Pons (tissue), 1 donor: ENCODE measurements at regions not wholly inside any gene's neighbourhood (a gene's known extent, or its start where the extent isn't known, plus 50 kb on each side); places are given as distances from the start of the nearest gene placed in this dataset.

Experiments
- DNase-seq: peaks from one replicate; pipeline ENCODE4 v3.0.0-alpha.2; 2016; ENCODE audit warnings: low spot score

DNA sequence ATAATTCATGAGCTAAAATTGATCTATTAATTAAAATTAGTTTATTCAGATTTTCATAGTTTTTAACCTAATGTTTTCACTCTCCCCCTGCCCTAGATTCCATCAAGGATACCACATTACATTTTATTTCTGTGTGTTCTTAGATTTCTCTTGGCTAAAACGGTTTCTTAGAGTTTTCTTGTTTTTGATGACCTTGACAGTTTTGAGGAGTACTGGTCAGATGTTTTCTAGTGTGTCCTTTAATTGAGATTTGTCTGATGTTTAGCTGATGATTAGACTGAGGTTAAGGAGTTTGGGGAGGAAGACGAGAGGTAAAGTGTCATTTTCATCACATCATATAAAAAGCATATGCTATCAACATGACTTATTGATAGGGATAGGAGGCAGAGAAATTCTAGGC is 475.9 kb downstream of the SQOR start:
- DNase-seq: no peak

DNA sequence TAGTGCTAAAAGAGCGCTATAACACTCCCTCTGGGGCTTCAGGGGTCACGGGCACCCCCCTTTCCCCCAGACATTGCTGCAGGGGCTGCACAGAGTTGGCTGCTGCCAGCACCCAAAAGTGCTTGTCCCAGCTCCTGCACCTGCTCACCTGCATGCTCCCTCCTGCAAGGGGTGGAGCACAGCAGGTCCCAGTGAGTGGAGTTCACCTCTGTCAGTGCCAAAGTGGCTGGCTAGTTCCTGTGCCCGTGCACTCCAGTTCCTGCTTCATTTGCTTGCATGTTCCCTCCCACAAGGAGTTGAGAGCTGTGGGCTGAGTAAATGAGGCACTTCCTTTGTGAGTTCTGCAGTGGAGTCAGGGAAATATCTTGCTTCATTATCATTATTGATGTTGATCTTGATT is 476.9 kb downstream of the SQOR start:
- DNase-seq: no peak

DNA sequence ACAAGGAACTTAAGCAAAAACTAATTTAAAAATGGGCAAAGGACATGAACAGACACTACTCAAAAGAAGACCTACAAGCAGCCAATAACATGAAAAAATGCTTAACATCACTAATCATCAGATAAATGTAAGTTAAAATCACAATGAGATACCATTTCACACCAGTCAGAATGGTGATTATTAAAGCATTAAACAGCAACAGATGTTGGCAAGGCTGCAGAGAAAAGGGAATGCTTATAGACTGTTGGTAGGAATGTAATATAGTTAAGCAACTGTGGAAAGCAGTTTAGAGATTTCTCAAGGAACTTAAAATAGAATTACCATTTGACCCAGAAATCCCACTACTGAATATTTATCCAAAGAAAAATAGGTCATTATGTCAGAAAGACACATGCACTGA is 482.2 kb downstream of the SQOR start:
- DNase-seq: no peak

DNA sequence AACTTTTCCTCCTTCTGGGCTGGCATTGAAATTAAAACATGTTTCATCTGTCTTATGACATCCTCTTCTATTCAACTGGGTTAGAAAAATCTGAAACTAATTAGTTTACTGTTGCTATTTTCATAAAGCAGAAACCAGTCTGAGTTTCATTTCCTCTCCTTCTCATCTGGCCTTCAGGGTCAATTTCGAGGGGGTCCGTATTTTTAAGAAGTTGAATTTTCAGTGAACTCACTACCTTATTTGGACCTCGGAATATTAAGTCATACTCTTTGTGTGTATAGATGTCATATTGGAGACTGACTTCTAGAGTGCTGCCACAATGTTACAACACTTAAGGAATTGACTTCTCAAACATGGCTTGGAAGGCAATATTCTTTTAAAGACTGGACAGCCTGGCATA is 485.9 kb downstream of the SQOR start:
- DNase-seq: no peak

DNA sequence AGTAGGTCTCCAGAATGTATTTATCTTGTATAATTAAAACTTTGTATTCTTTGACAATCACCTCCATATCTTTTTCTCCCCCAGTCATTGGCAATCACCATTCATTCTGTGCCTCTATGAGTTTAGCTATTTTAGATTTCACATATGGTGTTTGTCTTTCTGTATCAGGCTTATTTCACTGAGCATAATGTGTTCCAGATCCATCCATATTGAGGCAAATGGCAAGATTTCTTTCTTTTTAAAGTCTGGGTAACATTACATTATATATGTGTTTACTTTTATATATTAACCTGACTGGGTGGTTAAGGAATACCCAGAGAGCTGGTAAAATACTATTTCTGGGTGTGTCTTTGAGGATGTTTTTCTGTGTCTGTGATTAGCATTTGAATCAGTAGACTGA is 486.6 kb downstream of the SQOR start:
- no peak for DNase-seq

DNA sequence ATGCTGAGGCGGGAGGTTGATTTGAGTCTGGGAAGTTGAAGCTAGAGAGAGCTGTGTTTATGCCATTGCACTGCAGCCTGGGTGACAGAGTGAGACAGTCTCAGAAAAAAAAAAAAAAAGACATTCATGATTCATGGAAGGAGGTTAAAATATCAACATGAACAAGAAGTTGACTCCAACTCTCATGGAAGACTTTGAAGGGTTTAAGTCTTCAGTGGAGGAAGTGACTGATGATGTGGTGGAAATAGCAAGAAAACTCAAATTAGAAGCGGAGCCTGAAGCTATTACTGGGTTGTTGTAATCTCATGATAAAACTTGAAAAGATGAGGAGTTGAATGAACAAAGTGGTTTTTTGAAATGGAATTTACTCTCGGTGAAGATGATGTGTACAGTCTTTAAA is 491.8 kb downstream of the SQOR start:
- DNase-seq: no peak

DNA sequence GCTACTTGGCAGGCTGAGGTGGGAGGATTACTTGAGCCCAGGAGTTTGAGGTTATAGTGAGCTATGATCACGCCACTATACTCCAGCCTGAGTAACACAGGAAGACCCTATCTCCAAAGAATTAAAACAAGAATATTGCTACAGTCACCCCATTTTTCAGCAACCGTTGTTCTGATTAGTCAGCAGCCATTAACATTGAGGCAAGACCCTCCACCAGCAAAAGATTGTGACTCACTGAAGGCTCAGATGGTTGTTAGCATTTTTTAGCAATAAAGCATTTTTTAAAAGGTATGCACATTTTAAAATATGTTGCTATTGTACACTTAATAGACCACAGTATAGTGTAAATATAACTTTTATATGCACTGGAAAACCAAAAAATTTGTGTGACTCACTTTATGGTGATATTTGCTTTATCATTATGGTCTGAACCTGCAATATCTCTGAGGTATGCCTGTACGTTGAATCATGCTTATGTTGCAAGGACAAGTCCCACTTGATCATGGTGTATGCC is 492.6 kb downstream of the SQOR start:
- no peak for DNase-seq

DNA sequence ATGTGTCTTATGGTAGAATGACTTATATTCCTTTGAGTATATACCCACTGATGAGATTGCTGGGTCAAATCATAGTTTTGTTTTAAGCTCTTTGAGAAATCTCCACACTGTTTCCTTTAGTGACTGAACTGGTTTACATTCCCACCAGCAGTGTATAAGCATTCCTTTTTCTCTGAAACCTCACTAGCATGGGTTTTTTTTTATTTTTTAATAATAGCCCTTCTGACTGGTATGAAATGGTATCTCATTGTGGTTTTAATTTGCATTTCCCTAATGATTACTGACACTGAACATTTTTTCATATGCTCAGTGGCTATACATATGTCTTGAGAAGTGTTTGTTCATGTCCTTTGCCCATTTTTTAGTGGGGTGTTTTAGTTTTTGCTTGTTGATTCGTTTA is 494.3 kb downstream of the SQOR start:
- DNase-seq: no peak

DNA sequence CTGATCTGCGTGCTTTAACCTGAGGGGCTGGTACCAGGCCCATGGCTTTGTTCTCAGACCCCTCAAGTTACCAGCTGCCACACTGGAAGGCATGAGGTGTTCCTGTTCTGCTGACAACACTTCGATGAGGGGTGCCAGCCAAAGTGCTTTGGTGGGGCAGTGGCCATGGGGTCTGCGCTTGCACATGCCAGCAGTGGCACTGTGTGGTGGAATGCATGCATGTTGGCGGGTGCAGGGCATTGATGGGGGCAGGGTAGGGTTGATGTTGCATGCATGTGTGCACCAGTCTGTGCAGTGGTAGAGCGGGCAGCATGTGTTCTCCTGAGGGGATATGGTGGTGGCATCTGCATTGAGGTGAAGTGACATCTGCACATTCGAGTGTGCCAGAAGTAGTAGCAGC is 497.0 kb downstream of the SQOR start:
- DNase-seq: no peak

DNA sequence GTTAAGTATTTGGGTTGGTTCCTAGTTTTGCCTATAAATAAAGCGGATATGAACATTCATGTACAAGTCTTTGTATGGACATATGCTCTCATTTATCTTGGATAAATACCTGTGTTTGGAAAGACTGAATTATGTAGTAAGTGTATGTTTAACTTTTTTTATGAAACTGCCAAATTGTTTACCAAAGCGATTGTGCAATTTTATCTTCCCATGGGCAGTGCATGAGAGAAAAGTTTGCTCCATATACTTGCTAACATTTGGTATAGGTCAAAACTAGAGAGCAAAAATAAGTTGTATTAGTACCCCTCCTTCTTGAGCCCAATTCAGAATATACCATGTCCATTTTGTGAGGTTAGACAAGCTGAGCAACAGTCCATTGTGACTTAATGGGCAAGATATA is 502.6 kb downstream of the SQOR start:
- DNase-seq: no peak

DNA sequence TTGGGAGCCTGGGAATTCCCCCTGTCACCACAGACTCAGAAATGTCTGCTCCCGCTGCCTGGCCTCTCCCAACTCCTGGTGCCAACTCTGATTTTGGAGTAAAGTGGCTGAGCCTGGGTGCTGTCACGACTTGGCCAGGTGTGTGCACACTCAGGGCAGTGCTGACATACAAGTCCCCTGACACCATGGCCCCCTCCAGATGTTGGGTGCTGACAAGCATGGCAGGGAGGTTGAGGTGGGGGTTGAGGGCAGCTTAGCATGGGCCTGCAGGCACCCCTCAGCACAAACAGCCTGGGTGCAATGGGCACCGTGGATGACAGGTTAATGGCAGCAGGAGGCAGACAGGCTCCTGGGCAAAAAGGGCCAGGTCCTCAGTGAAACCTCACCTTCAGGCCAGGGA is 511.2 kb downstream of the SQOR start:
- DNase-seq: no peak

DNA sequence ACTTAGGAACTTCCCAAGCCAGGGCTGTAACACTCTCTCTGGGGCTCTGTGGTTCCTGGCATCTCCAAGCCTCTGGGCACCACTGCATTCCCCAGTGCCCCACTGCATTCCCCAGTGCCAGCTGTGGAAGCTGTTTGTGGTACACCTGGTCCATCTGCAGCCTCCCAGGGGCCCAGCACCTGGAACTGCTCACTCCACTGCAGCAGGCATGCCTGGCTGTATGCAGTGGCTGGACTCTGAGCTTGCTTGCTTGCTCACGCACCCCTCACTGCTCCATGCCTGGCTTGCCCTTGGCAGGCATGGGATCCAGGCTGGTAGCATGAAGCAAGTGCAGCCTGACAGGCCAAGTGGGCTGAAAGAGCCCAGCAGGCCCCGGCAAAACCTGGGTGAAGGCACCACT is 512.1 kb downstream of the SQOR start:
- DNase-seq: no peak

DNA sequence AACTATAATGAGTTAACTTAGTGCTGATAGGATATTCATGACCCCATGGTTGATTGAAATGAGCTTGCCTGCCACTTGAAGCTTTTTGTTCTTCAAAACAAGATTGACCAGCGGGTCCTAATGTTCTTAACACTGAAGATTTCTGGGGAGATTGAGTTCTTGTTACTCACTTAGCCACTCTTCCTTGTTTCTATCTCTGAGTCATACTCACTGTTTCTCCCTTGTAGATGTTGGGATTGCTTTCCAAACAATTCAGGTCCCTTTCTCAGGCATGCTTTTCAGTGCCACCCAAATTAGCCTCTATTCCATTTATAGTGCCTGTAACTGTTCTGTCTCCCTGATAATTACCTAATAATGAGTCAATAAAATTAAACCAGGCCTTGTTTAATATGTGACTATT is 517.0 kb downstream of the SQOR start:
- no peak for DNase-seq

DNA sequence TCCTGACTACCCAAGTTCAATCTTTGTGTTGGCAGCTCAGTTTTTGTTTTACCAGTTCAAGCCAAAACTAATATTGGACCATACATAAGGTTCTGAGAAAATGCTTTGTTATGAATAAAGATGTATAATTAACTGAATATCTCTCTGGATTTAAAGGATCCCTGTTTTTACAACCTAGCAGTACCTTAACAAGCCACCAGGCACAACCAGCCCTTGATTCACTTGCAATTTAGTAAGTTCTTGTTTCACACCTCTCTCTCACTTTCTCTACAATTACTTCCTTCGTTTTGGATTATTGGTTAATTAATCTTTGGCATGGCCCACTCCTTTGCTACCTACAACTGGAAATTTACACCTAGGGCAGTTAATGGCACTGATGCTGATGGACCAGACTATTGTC is 531.9 kb downstream of the SQOR start:
- no peak for DNase-seq

DNA sequence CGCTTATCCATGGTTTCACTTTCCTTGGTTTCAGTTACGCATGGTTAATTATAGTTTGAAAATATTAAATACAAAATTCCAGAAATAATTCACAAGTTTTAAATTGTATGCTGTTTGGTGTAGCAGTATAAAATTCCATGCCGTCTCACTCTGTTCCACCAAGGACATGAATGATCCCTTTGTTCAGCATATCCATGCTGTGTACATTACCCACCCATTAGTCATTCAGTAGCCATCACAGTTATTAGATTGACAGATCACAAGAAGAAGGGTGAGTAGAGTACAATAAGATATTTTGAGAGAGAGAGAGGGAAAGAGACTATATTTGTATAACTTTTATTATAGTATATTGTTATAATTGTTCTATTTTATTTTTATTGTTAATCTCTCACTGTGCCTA is 535.5 kb downstream of the SQOR start:
- no peak for DNase-seq

DNA sequence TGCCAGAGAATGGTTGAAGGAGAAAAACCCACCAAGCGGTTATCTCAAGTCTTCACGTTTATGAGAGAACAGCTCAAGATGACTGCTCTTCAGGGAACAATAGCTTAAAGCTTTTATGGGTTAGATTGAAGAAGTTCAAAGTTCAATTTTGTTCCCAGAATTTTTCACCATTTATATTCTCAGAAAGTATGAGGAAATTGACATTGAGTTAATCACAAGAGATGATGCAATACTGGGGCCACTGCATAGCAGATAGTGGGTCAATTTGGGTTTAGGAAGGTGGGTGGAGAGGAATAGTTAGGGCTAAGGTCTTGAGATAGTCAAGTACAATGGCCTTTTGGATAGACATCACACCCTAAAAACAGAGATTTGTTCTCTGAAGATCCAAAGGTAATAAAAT is 539.3 kb downstream of the SQOR start:
- no peak for DNase-seq

DNA sequence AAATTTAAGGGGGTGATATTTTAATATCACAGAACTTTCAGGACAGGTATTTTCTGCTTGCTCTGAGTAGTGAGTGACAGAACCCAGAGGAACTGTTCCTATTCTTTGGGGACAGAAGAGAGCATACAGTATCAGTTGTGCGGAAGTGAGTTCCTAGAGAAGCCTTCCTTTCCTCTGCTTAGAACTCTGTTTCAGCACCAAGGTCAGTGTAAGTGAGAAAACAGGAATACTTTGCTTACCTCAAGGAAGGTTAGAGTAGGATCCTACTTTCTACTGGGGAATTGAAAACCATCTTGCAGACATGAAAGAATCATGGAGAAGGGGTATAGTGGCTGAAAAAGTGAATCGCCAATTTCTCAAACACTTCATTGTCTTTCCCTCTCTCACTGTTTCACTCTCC is 542.4 kb downstream of the SQOR start:
- DNase-seq: no peak

DNA sequence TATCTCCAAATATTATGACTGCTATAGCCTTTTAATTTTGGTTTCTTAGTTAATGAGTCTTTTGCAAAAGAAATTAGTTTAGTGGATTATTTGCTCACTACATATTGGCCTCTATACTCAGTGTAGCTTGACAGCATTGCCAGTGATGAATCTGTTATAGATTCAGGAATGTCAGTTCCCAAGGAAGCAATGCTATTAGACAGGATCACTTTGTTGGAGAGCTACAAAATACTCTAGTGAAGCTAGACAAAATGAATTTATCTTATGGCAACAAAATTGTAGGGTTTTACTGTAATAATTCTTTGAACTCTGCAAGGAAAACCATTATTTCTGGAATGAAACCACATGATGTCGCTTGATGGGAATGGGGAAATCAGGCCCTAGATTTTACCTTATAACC is 543.3 kb downstream of the SQOR start:
- no peak for DNase-seq

DNA sequence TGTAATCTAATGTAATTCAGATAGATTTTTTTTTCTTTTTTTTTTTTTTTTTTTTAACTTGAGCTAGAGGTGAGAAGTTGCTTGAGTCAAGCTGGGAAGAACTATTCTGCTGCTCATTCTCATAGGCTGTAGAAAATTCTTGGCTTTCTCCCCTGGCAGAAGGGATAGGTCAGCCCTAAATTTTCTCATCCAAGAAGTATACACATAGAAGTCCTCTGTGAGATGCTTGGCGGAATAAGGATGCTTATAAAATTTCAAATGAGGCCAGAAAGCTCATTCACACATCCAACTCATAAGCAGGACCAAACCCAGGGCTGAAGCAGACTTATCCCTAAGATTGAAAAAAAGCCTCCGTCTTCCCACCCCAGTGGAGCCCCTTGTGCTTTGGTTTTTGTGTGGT is 572.5 kb downstream of the SQOR start:
- no peak for DNase-seq

DNA sequence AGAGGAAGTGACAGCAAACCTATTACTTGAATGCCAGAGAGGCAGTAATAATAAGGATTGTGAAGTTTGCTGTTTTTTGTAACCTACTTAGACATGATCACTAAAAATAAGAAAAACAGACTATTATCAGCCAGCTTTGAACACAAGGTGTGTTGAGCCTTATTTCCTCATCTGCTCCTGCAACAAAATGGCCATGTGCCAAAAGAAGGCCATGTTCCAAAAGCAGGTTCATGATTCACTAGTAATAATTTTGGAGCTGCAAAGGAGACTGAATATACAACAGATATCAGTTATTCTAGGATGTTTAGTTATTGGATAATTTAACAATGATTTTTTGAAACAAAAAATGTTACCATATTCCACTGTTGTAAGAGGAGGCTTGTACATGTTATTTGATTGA is 578.7 kb downstream of the SQOR start:
- no peak for DNase-seq

DNA sequence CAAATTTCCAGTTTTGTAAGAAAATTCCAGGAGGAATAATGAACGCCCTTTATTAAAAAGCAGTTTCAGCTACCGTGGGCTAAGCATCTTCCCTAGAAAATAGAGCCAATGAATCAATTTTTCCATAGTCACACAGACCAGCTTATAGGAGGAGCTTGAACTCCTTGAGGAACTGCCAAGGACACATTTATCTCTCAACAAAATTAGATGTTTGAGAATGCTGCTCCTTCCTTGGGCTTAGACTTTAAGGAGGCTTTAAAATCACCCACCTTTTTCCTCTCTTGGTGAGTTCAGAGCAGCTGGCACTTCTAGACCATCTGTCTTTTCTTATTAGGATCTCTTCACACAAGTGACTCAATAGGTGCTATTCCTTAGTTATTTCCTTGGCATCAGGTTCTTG is 588.0 kb downstream of the SQOR start:
- peak; percentile 8 for DNase-seq

DNA sequence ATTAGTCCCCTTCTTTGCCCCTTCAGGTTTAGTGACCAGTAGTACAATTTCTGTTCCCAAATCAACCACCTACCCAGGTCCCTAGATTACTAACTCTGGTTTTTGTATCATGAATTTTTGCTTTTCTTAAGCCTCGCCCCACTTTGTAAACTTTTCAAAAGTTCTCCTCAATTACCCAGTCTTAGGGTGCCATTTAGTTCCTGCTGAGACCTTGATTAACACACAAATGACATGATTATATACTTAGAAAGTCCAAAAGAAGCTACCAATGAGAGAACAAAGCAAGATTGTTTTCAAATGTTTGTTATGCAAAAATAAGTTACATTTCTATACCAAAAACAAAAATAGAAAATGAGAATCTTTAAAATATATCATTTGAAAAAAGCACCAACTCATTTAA is 594.4 kb downstream of the SQOR start:
- DNase-seq: no peak

DNA sequence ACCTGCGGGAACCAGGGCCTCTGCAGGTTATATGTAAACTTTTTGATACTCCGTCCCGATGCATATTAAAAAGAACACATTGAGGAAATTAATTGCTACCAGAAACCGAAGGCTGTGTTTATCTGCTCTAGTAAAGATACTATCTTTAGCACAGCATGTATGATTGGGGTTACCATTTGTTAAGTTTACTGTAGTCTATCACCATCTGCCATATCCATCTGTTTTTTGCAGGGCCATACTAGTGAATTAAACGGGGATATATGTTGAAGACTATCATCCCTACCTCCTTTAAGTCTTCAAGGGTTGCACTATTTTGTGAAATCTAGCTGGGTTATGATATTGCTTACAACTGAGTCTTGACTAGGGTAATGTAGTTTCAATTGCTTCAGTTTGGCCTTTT is 597.0 kb downstream of the SQOR start:
- DNase-seq: no peak

DNA sequence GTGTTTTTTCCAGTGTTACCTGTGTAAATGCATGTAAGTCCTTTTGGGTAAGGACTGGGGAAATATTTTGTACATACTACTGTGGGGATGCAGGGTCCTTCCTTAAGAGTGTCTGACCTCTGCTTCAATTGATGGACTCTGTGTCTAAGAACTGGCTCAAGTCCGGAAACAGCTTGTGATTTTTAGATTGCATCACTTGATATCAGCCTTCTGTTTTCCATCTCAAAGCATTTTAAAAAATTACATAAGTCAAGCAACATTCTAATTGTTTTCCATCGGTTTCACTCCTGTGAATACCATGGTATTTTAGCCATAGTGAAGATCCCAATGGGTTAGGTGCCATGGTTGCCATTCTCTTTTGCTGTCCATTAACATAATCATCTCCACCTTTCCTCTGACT is 597.6 kb downstream of the SQOR start:
- DNase-seq: no peak

DNA sequence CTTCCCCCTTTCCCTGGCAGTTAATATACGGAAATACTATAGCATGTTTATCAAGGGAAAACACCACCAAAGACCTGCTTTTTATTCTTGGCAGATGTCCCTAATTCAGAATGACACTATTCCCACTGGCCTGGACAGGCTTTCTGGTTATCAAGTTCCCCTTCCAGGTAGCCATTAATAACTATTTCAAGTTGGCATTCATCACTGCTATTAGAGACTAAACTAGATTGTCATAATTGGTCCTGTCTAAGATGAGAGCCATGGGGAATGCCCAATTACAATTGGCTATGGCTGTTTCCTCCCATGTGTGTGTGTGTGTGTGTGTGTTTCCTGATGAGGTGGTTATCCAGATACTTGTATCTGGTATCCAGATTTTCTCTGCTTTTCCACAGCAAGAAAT is 608.1 kb downstream of the SQOR start:
- DNase-seq: no peak
